LHCN-M2 (cell line): ENCODE measurements at regions not wholly inside any gene's neighbourhood (a gene's known extent, or its start where the extent isn't known, plus 50 kb on each side); places are given as distances from the start of the nearest gene placed in this dataset.

Experiments used
- DNase-seq: peaks from one replicate; pipeline ENCODE4 v3.0.0-alpha.2; 2012; ENCODE audit warnings: low read depth

GRCh38 chr1:114342376-114342775, 168.6 kb downstream of the TRIM33 start:
- peak; percentile 97 for DNase-seq

DNA sequence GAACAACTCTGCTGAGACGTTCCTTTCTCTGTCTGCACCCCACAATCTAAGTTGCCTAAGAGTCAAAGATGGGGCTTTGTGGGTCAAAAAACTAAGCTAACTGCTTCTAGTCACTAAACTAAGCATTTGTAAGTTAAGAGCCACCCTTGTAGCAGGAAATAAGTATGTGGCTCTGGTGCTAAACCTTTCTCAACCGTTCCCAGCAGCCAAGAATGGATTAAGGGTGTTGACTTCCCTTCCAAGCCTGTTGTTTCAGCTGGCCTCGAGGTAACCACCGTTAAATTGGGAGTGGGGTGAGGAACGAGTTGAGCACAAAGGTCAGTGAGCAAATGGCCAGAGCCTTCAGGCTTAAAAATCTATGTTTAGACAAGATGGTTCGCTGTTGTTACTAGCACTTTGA, 169.1 kb downstream of the TRIM33 start:
- DNase-seq: peak; percentile 99

GRCh38 chr1:114341299-114341698, 169.7 kb downstream of the TRIM33 start:
- DNase-seq: peak; percentile 91

GRCh38 chr1:114340892-114341291, 170.1 kb downstream of the TRIM33 start:
- peak; percentile 59 for DNase-seq

- no peak for DNase-seq
These were observed 171.6 kb downstream of the TRIM33 start for GRCh38 chr1:114339379-114339778.

- DNase-seq: no peak
These were observed 172.7 kb downstream of the TRIM33 start for GRCh38 chr1:114338191-114338890.

DNA sequence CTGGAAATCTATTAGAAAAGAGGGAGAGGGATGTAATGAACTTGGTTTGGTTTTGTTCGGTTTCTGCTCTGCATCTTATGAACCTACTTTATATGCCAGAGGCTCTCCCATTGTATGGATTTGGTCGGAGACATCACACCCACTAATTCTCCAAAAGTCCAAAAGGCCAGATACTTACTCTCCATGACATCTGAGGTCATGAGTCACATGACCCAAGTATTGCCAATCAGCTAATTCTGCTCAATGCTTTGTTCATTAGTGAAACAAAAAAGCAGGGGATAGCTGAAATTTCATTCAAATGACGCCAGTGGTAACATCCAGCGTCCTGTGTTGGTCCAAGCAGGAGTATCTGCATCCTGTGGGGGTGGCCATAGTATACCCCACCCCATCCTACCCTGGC, 173.6 kb downstream of the TRIM33 start:
- no peak for DNase-seq

DNA sequence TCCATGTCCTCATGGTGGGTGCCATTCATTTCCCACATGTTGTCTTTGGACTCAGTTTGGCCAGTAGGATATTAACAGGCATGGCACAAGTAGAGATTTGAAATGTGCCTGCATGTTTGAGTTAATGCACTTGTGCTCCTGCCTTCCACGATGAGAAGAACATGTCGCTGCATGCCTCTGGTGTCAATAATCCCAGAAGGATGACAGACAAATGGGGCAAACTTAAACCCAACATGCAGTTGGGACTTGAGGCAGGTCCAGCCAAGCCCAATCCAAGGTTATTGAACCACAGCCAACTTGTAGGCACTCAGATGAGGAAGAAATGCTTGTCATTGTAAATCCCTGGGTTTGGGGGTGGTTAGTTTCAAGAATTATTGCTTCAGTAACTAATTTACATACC, 174.6 kb downstream of the TRIM33 start:
- no peak for DNase-seq

- DNase-seq: no peak
These were observed 175.7 kb downstream of the TRIM33 start for GRCh38 chr1:114335273-114335672.

DNA sequence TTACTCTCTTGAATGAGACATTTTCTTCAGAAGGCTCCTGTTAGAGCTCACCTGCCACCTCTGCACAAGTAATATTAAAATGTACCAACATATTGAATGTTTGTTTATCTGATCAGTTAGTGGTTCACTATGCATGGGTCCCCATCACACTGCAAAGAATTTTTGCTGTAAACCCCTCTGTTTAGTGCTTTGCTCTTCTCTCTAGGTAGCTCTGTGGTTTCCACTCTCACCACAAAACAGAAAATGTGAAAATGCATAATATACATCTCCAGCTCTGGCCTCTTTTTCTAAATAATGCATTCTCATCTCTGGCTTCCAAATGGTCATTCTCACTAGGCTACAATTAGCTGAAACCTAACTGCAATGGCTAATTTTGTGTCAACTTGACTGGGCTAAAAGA, 176.7 kb downstream of the TRIM33 start:
- no peak for DNase-seq

DNA sequence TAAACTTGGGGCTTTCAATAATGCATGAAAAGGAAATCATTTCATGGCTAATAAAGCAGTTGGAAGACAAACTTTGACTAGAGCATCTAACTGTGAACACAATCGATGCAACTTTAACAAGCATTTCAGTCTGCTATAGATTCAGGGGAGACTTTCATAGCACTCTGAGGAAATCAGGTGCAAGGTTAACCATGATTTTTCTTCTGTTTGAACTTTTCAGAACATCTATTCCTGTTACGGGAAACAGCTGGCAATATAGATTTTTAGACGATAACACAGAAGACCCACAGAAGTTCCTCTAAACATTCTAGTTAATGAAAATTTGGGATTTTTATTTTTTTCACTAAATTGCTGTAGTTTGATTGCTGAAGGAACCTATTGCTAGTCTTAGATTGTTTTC, 177.3 kb downstream of the TRIM33 start:
- no peak for DNase-seq

- DNase-seq: no peak
These were observed 178.3 kb upstream of the SYT6 start for GRCh38 chr1:114331936-114332335.

GRCh38 chr1:114330451-114330983, 176.8 kb upstream of the SYT6 start:
- DNase-seq: peak; percentile 99

- DNase-seq: no peak
These were observed 174.8 kb upstream of the SYT6 start for GRCh38 chr1:114328361-114328904.

GRCh38 chr1:114324662-114324965, 170.9 kb upstream of the SYT6 start:
- no peak for DNase-seq

- DNase-seq: no peak
These were observed 170.4 kb upstream of the SYT6 start for GRCh38 chr1:114323959-114324661.

- no peak for DNase-seq
These were observed 169.1 kb upstream of the SYT6 start for GRCh38 chr1:114322734-114323133.

DNA sequence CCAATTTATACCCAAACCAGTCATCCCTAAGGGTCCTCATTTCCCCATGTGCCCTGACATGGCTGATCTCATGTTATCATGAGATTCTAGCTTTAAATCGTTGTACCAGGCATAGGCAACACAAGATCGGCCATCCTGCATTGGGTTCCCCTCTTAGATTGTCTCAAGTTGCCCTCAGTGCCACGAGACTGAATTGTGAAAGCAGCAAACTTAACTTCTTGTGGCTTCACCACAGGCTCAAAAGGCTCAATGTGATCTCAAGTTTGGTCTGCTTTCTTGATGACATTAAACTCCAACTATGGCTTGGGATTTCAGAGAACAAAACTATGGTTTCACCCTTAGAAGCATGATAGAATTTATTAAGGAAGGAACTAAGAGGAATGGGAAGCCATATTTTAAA, 168.5 kb upstream of the SYT6 start:
- DNase-seq: no peak

DNA sequence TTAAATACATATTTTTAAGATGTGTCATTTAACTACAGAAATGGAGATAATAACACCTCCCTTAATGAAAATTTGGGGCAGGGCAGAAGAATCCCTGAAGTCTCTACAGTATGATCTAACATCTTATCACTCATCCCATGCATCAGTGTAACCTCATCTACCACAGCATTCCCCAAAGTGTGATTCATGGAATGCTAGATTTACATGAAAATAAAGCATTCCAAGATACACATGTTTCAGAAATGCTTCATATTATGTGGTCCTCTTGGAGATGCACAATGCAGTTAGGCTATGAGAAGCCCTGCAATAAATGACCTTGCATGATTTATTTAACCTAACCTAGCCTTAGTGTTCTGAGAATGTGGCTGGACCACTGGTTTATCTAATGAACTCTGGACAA, 166.9 kb upstream of the SYT6 start:
- peak; percentile 99 for DNase-seq

GRCh38 chr1:114319418-114319817, 165.7 kb upstream of the SYT6 start:
- DNase-seq: peak; percentile 82

DNA sequence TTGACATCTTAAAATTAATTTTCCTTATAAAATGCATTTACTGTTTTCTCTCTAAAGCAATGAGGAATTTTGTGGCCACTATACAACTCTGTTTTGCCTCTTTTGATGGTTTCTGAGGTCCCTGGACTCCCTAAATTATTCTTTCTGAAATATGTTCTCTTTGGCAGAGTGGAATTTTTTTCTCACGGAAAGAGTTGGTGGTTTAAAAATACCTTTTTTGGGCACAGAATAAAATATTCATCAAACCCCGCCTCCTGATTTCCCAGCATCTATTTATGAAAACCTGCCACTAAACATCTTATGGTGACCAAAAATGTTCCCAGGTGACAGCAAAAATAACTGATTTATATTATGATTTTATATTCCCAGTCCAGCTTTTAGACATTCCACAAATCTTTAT, 165.3 kb upstream of the SYT6 start:
- peak; percentile 84 for DNase-seq

GRCh38 chr1:114316204-114316603, 162.5 kb upstream of the SYT6 start:
- no peak for DNase-seq

GRCh38 chr1:114315631-114316030, 162.0 kb upstream of the SYT6 start:
- peak; percentile 71 for DNase-seq
